ENCODE measurements at regions not wholly inside any gene's neighbourhood (a gene's known extent, or its start where the extent isn't known, plus 50 kb on each side); places are given as distances from the start of the nearest gene placed in this dataset.
"Not testable (repeated sequence)": the region's sequence is repeated elsewhere in the genome, so short reads cannot be mapped to it uniquely, and the experiment has no call there.

- DNase-seq (ENCODE audit: low read depth), result no peak
Measured at GRCh38 chr9:28105001-28105400, 531.7 kb upstream of the C9orf72 start.

DNA sequence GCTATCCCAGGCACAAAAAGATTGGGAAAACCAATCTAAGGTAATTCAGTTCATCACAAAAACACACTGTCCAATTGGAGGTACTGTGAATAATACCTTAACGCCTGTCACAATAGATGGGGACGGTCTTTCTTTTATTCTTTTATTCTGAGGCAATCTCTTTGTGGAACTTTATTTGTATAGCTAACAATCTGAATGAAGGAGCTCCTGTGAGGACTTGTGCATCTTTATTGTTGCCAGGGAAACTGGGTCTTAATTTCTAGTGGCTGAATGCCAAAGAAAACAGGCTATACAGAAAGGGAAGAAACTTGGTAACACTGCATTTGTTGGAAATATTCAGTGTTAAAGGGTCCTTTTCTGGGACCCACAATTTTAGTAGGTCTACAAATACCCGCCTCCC, 546.9 kb upstream of the C9orf72 start:
- no peak for DNase-seq (ENCODE audit: low read depth)

GRCh38 chr9:28120626-28121025, 547.3 kb upstream of the C9orf72 start:
- no peak for DNase-seq (ENCODE audit: low read depth)

DNA sequence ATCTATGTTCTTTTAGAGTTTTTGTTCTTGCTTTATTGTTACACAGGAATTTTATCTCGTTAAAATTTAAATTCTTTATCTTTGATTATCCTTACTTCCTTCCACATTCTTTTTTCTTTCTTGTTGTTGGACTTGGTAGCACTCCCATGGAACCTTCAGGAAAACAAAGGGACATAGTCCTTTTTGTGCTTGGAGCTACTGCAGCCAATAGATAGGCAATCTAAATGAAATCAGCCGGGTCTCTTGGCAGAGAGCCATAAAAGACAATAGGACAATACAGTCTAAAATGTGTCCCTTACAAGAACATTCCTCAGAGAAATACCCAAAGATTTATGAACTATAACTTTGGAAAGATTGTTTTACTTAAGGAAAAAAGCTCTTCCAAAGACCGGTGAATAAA, 548.1 kb upstream of the C9orf72 start:
- no peak for DNase-seq (ENCODE audit: low read depth)

DNA sequence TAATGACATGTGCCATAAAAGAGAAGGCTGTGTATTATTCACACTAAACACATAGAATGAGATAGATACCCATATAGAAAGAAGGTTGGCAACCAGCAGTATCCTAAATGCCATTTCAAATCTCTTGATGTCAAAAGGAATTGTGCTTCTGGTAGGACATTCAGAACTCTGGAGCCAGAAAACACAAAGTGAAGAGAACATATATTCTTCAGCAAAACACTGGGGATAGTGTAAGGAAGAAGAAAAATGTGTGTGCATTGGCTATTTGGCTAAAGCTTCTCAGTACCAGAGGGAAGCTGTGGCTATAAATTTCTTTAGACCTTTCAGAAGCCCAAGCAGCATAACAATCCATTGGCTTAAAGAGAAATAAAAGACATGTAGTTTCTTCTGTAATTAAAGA, 551.6 kb upstream of the C9orf72 start:
- no peak for DNase-seq (ENCODE audit: low read depth)

- no peak for DNase-seq (ENCODE audit: low read depth)
Measured at GRCh38 chr9:28127101-28127500, 553.8 kb upstream of the C9orf72 start.

- no peak for DNase-seq (ENCODE audit: low read depth)
Measured at GRCh38 chr9:28134446-28134976, 561.2 kb upstream of the C9orf72 start.

GRCh38 chr9:28135549-28135948, 562.3 kb upstream of the C9orf72 start:
- DNase-seq (ENCODE audit: low read depth), result no peak

DNA sequence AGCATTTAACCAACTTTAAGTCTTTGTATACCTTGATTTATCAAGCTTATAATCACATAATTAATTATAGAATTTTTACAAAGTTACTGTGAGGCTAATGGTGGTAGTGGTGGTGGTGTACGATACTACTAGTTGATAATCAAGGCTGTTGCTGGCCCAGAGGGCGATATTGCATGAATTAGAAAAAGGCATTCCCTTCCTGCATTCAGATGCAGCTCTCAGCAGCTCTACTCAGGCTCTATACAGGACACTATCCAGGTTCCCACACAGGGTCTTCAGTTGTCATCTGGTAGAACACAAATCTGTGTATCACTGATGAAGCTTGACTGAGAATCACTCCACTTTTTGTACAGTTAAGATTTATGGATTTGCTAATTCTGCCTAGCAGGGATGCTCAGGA, 562.8 kb upstream of the C9orf72 start:
- no peak for DNase-seq (ENCODE audit: low read depth)

DNA sequence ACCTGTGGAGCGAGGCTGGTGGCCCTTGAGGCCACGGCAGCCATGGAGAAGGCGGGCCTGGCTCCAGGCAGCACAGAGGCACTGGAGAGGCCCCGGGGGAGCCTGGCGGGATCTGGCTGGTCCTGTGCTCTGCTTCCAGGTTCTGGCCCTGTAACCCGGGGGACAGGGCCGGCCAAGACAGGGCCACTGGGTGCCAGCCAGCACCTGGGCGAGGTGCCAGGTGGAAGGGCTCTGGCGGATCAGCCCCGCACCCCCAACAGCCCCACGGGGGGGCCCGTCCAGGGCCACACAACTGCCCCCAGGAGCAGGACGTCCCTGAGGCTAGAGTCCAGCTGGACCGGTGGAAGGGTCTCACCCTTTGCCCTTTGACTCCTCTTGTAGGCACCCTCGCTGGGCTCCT, 574.1 kb upstream of the C9orf72 start:
- DNase-seq (ENCODE audit: low read depth), result not testable (repeated sequence)

DNA sequence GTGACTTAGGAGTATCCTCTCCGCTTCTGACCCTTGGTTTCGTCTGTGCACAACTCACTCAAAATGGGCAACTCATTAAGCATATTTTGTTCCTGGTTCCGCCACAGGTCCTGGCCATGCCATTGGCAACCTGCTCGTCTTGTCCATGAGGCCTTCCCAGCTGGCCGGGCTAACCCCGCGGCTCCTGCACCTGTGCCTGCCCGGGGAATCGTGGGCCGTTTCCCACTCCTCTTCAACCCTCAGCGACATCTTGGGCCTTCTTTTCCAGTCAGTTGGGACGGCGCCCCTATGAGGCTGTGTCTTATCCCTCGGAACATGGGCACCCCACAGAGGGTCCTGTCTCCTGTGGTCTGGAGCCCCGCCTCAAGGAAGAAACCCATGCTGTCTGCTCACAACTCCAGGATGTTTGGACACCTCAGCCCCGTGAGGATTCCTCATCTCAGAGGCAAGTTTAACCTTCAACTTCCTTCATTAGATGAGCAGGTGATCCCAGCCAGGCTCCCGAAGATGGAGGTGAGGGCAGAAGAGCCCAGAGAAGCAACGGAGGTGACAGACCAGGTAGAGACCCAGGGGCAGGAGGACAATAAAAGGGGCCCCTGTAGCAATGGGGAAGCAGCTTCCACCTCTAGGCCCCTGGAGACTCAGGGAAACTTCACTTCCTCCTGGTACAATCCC, 574.8 kb upstream of the C9orf72 start:
- DNase-seq (ENCODE audit: low read depth), result not testable (repeated sequence)

DNA sequence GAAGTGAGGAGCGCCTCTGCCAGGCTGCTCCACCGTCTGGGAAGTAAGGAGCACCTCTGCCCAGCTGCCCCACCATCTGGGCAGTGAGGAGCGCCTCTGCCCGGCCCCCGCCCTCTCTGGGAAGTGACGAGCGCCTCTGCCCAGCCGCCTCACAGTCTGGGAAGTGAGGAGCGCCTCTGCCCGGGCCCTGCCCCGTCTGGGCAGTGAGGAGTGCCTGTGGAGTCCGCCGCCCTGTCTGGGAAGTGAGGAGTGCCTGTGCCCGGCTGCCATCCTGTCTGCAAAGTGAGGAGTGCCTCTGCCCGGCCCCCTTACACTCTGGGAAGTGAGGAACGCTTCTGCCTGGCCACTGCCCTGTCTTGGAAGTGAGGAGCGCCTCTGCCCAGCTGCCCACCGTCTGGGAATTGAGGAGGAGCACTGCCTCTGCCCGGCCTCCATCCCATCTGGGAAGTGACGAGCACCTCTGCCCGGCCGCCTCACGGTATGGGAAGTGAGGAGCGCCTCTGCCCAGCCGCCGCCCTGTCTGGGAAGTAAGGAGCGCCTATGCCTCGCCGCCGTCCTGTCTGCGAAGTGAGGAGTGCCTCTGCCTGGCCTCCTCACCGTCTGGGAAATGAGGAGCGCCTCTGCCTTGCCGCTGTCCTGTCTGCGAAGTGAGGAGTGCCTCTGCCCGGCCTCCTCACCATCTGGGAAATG, 576.2 kb upstream of the C9orf72 start:
- not testable (repeated sequence) for DNase-seq (ENCODE audit: low read depth)

GRCh38 chr9:28155067-28155466, 581.8 kb upstream of the C9orf72 start:
- DNase-seq (ENCODE audit: low read depth), result no peak

DNA sequence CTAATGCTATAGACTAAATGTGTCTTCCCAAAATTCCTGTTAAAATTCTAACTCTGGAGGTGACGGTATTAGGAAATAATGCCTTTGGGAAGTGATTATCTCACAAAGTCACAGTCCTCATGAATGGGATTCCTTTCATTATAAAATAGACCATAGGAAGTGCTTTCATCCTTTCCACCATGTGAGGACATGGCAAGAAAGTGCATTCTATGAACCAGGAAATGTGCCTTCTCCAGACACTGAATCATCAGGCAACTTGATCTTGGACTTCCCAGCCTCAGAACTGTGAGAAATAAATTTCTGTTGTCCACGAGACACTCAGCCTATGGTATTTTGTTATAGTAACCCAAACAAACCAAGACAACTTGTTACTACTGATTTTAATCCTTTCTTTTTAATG, 582.4 kb upstream of the C9orf72 start:
- no peak for DNase-seq (ENCODE audit: low read depth)

GRCh38 chr9:28158451-28158850, 585.2 kb upstream of the C9orf72 start:
- DNase-seq (ENCODE audit: low read depth), result no peak

DNA sequence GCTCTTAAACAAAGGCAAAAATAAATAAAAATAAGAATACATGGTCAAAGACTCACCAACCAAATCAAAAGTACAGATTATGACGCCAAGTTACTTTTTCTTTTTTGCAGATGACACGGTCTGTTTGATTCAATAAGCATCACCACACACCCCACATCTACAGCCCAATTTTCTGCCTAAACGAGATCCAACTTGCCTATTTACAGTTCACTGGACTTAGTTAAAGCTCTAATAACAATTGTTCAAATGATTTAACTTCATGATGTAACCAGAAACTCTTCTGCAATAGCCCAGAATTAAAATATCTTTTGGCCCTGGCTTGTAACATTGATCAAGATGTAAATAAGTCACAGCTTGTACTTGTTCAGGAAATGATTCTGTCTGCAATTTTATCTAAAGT, 590.3 kb upstream of the C9orf72 start:
- no peak for DNase-seq (ENCODE audit: low read depth)

- DNase-seq (ENCODE audit: low read depth), result no peak
Measured at GRCh38 chr9:28166179-28166578, 592.9 kb upstream of the C9orf72 start.

GRCh38 chr9:28177142-28177541, 603.9 kb upstream of the C9orf72 start:
- no peak for DNase-seq (ENCODE audit: low read depth)

DNA sequence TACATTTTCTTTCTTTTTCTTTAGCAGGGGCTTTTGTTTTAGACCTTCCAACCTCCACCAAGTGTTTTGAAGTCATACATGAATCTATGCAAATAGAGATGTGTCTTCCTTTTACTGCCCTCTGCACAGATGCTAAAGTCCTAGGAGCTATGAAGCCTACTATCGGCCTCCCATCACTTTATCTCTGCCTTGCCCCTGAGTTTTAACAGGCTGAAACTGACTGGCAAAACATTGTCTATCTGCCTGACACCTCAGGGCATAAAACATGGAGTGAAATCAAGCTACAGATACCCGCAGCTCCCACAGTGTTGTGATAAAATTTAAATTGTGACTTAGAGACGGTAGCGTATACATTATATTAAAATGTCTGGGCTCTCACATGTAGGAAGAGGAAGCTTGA, 604.6 kb upstream of the C9orf72 start:
- no peak for DNase-seq (ENCODE audit: low read depth)

- no peak for DNase-seq (ENCODE audit: low read depth)
Measured at GRCh38 chr9:28179893-28180292, 606.6 kb upstream of the C9orf72 start.

DNA sequence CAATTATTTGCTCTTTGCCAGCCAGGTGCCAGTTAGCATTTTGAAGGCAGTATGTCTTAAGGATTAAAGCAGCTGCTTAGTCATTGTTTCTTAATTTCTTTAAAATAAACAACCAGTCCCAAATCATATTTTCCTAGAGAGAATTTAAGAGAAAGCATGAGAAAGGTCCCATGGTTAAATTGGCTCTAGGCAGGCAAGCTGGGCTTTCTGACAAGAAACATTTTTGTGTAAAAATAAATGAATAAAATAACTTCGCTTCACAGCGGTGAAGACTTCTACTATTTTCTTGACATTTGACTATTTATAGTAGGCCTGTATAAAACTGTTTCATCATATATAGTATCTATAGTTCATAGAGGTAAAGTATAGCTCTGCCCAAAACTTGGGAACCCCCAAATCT, 617.7 kb upstream of the C9orf72 start:
- no peak for DNase-seq (ENCODE audit: low read depth)

- DNase-seq (ENCODE audit: low read depth), result no peak
Measured at GRCh38 chr9:28197653-28198052, 624.4 kb upstream of the C9orf72 start.

- DNase-seq (ENCODE audit: low read depth), result no peak
Measured at GRCh38 chr9:28203036-28203435, 629.8 kb upstream of the C9orf72 start.

GRCh38 chr9:28206280-28206679, 633.0 kb upstream of the C9orf72 start:
- no peak for DNase-seq (ENCODE audit: low read depth)
